ENCODE measurements at regions not wholly inside any gene's neighbourhood (a gene's known extent, or its start where the extent isn't known, plus 50 kb on each side); places are given as distances from the start of the nearest gene placed in this dataset.

DNA sequence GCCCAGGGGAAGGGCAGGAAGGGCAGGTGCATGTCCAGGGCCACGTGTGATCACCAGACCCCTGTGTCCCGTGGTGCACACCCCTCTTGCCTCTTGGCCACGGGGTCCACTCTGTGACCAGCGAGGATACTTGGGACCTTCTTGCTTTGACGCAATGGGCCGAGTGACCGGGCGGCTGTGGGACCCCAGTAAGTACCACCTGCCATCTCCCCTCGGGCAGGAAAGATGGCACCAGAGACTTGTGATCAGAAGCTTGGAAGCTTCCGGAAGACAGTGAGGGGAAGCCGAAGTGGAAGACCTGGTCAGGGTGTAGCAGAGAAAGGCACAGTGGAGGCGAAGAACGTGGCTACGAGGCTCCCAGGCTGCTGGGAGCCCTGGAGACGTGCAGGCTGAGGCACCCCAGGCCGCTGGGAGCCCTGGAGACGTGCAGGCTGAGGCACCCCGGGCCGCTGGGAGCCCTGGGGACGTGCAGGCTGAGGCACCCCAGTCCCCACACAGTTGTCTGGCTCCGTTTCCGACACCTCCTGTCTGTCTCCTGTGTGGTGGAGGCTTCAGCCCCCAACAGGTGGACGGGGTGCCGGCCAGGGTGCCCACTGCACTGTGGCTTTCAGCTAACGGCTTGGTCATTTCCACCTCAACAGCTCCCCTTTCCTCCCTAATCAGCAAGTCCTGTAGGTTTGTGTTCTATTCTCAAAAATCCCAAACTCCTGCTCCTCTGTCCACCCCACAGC, 663.5 kb downstream of the BRD1 start:
- Mint-ChIP-seq H3K4me1 (no peaks in the 10 kb centered on the region), H3K36me3 (ENCODE audit: low read depth) (no peaks in the 10 kb centered on the region), H3K9me3 (no peaks in the 10 kb centered on the region), H3K27ac (no peak overlapping the region), H3K4me3 (no peak overlapping the region), H3K27me3 (ENCODE audit: low read depth) (peaks cover 14% of the 10 kb centered on the region)
- TF ChIP-seq, protein P1, sequence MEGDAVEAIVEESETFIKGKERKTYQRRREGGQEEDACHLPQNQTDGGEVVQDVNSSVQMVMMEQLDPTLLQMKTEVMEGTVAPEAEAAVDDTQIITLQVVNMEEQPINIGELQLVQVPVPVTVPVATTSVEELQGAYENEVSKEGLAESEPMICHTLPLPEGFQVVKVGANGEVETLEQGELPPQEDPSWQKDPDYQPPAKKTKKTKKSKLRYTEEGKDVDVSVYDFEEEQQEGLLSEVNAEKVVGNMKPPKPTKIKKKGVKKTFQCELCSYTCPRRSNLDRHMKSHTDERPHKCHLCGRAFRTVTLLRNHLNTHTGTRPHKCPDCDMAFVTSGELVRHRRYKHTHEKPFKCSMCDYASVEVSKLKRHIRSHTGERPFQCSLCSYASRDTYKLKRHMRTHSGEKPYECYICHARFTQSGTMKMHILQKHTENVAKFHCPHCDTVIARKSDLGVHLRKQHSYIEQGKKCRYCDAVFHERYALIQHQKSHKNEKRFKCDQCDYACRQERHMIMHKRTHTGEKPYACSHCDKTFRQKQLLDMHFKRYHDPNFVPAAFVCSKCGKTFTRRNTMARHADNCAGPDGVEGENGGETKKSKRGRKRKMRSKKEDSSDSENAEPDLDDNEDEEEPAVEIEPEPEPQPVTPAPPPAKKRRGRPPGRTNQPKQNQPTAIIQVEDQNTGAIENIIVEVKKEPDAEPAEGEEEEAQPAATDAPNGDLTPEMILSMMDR (IDR thresholded peaks at IDR 0.05; ENCODE audit: unreplicated experiment in 3 of 3), result no peak

DNA sequence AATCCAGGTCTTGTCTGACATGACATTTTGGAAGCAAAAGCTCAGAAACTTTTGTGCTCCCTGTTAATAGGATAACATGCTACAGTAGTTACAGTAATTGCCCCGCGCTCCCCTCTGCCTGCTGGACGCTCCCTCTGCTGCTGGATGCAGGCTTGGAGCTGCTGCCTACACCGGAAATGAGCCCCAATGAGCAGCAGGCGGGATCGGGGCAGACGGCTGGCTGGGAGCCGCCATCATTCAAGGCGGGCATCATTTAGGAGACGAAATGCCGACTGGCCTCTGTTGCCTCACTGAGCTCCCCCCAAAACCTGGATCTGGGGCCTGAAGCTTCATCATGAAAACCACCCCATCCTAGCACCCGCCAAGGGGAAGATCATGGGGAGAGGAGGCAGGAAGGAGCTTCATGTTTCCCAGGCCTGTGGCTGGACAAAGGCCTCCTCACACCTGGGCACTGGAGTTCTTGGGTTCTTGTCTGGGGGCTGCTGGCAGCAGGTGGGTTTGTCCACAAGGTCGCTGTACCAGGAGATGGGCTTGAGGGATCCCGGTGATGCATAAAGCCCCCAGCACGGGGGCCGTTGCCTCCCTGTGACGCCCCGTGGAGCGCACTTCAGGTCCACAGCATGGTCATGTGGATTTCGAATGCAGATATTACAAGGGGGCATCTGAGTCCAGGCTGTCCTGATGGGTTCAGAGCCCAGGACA, 664.3 kb downstream of the BRD1 start:
- Mint-ChIP-seq H3K36me3 (ENCODE audit: low read depth) (no peaks in the 10 kb centered on the region), H3K4me1 (no peaks in the 10 kb centered on the region), H3K27ac (no peak overlapping the region), H3K4me3 (no peak overlapping the region), H3K9me3 (no peaks in the 10 kb centered on the region), H3K27me3 (ENCODE audit: low read depth) (peaks cover 15% of the 10 kb centered on the region)
- TF ChIP-seq, protein P1 (IDR thresholded peaks at IDR 0.05; ENCODE audit: unreplicated experiment in 3 of 3), result no peak

DNA sequence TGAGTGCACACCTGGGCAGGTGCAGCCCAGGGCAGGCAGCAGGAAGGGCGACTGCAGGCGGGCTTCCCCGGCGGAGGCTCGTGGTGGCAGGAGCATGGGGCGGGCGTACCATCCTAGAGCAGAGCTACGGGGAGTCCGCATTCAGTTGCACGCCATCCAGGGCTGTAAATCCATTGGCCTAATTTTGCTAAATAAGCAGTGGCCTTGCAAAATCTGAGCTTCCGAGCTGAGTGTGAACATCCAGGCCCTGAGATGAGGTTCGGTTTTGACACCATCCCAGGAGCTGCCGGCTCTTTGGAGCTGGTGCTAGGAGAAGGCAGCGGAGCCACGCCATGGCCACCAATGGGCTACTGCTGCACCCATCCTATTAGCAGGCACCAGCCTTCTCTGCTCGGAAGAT, 664.8 kb downstream of the BRD1 start:
- no peaks in the 10 kb centered on the region for H3K9me3 Mint-ChIP-seq
- peaks cover 21% of the 10 kb centered on the region for H3K27me3 Mint-ChIP-seq (ENCODE audit: low read depth)
- H3K27ac Mint-ChIP-seq, result no peak overlapping the region
- H3K36me3 Mint-ChIP-seq (ENCODE audit: low read depth), result no peaks in the 10 kb centered on the region
- no peak overlapping the region for H3K4me3 Mint-ChIP-seq
- TF ChIP-seq, protein P1 (IDR thresholded peaks at IDR 0.05; ENCODE audit: unreplicated experiment in 3 of 3), result no peak
- H3K4me1 Mint-ChIP-seq, result no peaks in the 10 kb centered on the region

DNA sequence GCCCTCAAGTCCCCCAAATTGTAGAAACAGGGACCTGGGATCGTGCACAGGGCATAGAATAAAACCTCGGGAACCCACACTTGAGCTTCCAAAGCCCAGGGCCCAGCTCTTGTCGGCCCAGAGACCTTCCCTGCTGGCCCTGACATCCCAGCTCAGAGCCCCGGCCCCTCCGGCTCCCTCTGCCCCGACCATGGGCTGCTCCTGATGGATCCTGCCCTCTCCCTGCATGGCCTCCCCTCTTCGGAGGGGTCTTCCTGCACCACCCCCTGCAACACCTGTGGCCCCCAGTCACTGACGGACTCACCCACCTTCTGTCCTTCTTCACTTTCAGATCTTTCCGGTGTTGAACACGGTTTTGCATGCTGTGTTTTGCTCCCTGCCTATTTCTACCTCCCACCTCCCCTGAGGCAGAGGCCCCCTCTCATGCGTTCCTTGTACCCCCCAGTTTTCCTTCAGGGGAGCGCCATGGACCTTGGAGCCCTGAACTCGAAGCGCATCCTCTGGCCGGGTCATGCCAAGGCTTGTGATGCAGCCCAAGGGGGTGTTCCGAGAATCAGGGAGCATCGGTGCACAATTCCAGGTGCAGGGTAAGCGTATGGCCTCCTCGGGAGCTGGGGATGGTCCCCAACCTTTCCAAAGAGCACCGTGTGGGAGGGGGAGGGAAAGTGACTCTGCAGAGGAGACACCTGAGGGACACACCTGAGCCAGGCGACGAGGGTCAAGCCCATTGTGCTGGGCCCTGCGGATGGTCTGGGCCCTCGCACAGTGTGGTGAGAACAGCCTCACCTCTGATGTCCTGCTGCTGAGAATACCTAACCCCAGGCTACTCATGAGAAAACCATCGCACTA, 666.4 kb downstream of the BRD1 start:
- H3K27me3 Mint-ChIP-seq (ENCODE audit: low read depth), result peaks cover 35% of the 10 kb centered on the region

DNA sequence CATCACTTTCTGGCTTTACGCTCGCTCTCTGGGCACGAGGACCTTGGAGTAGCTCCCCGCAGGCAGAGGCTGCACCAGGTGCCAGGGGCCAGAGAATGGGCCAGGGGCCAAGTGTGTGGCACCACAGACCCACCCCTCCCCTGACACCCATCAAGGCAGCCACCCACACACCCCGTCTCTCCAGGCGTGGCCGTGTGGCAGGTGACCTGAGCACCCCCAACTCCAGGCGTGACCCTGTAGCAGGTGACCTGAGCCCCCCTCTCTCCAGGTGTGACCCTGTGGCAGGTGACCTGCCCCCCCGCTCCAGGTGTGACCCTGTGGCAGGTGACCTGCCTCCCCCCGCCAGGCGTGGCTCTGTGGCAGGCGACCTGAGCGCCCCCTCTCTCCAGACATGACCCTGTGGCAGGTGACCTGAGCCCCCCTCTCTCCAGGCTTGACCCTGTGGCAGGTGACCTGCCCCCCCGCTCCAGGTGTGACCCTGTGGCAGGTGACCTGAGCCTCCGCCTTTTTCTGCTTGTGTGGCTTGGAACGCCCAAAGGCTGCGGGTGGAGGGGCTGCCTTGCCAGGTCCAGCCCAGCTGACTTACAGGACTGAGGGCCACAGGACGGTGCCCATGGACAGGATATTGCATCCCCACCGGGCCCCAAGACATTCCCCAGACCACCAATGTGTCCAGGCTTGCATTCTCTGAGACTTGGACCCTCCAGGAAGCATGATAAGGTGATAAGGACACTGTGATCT, 667.2 kb downstream of the BRD1 start:
- no peaks in the 10 kb centered on the region for H3K36me3 Mint-ChIP-seq (ENCODE audit: low read depth)
- H3K27ac Mint-ChIP-seq, result no peak overlapping the region
- TF ChIP-seq, protein P1 (IDR thresholded peaks at IDR 0.05; ENCODE audit: unreplicated experiment in 3 of 3), result no peak
- H3K4me3 Mint-ChIP-seq, result no peak overlapping the region
- peaks cover 38% of the 10 kb centered on the region for H3K27me3 Mint-ChIP-seq (ENCODE audit: low read depth)
- no peaks in the 10 kb centered on the region for H3K9me3 Mint-ChIP-seq
- no peaks in the 10 kb centered on the region for H3K4me1 Mint-ChIP-seq

More for the DNA sequence above, 666.4 kb downstream of the BRD1 start:
- Mint-ChIP-seq H3K9me3 (no peaks in the 10 kb centered on the region), H3K4me1 (no peaks in the 10 kb centered on the region), H3K27ac (no peak overlapping the region), H3K4me3 (peak overlapping the region in 1 of 3 experiments; percentile 47), H3K36me3 (ENCODE audit: low read depth) (no peaks in the 10 kb centered on the region)
- TF ChIP-seq, protein P1 (IDR thresholded peaks at IDR 0.05; ENCODE audit: unreplicated experiment in 3 of 3), result no peak

Data from nephron (organoid).